Nephron progenitor cell (in vitro differentiated cells): ENCODE measurements at regions not wholly inside any gene's neighbourhood (a gene's known extent, or its start where the extent isn't known, plus 50 kb on each side); places are given as distances from the start of the nearest gene placed in this dataset.
A peak's percentile ranks its signal among the peaks of the same experiment; 100 is the strongest.
"Not testable (repeated sequence)": the region's sequence is repeated elsewhere in the genome, so short reads cannot be mapped to it uniquely, and the experiment has no call there.

Source experiments
- DNase-seq: peaks from one replicate; pipeline ENCODE4 v3.0.0; 2021
- H3K27ac Mint-ChIP-seq: 2 replicates; pipeline ENCODE4 v1.8.0; 2021; ENCODE audit warnings: mild to moderate bottlenecking, moderate library complexity, mixed read lengths
- H3K27me3 Mint-ChIP-seq: 2 replicates; pipeline ENCODE4 v1.8.0; 2021; ENCODE audit warnings: mild to moderate bottlenecking, low read depth, mixed read lengths; ENCODE audit not compliant: poor library complexity
- H3K36me3 Mint-ChIP-seq: 2 replicates; pipeline ENCODE4 v1.8.0; 2021; ENCODE audit warnings: low read depth, mixed read lengths
- H3K4me1 Mint-ChIP-seq: 2 replicates; pipeline ENCODE4 v1.8.0; 2021; ENCODE audit warnings: mixed read lengths
- H3K4me3 Mint-ChIP-seq: 2 replicates; pipeline ENCODE4 v1.8.0; 2021; ENCODE audit warnings: mild to moderate bottlenecking, moderate library complexity, mixed read lengths
- H3K9me3 Mint-ChIP-seq: 2 replicates; pipeline ENCODE4 v1.8.0; 2021; ENCODE audit warnings: mild to moderate bottlenecking, moderate library complexity, mixed read lengths
- TF ChIP-seq, protein P1 (sequence below): fragments of 200-600 bp; sonication (generic); IDR thresholded peaks from 2 replicates; pipeline ENCODE4 v1.5.0; 2021; ENCODE audit warnings: antibody characterized with exemption

DNA sequence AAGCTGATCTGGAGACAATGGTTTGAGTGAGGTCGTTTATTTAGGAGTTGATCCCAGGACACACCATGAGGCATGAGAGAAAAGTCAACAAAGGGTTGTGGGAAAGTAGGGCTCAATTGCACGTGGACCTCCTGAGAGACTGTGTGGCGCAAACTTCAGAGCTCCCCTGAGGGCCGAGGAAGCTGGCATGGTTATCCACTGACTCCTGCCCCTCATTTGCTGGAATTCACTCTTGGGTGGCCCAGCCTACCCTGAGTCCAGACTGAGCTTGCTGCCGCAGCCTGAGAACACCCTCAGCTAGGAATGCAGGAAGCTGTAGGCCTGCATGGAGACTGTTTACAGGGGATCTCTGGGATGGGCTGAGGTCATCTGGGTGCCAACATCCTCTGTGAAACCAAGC, 301.0 kb downstream of the RWDD3 start:
- TF ChIP-seq, protein P1, sequence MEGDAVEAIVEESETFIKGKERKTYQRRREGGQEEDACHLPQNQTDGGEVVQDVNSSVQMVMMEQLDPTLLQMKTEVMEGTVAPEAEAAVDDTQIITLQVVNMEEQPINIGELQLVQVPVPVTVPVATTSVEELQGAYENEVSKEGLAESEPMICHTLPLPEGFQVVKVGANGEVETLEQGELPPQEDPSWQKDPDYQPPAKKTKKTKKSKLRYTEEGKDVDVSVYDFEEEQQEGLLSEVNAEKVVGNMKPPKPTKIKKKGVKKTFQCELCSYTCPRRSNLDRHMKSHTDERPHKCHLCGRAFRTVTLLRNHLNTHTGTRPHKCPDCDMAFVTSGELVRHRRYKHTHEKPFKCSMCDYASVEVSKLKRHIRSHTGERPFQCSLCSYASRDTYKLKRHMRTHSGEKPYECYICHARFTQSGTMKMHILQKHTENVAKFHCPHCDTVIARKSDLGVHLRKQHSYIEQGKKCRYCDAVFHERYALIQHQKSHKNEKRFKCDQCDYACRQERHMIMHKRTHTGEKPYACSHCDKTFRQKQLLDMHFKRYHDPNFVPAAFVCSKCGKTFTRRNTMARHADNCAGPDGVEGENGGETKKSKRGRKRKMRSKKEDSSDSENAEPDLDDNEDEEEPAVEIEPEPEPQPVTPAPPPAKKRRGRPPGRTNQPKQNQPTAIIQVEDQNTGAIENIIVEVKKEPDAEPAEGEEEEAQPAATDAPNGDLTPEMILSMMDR, result no peak
- no peak for DNase-seq
- H3K4me1 Mint-ChIP-seq, result peaks cover 11% of the 10 kb centered on the region
- no peaks in the 10 kb centered on the region for H3K9me3 Mint-ChIP-seq
- peak overlapping the region; percentile 4 for H3K27ac Mint-ChIP-seq
- H3K36me3 Mint-ChIP-seq, result no peaks in the 10 kb centered on the region
- H3K27me3 Mint-ChIP-seq, result peaks cover 2% of the 10 kb centered on the region
- H3K4me3 Mint-ChIP-seq, result no peak overlapping the region

DNA sequence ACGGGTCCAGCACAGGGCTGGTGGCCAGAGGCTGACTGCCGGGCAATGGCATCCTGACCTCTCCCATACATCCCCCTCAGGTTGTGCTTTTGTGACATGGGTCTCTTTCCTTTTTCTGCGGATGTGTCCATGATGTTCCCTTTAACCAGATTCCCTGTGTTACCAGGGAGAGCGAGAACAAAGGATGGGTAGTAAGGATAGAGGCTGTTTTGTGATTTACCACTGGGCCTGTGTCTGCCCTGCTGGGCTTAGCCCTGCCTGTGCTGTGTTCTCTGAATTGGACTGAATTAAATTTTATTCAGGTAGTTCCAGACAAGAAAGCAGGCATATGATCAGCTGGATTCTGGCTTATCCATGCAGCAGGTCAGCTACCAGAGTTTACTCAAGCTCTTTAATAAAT, 301.6 kb downstream of the RWDD3 start:
- H3K4me3 Mint-ChIP-seq, result no peak overlapping the region
- H3K27ac Mint-ChIP-seq, result no peak overlapping the region
- TF ChIP-seq, protein P1, result no peak
- DNase-seq, result no peak
- H3K36me3 Mint-ChIP-seq, result no peaks in the 10 kb centered on the region
- peaks cover 6% of the 10 kb centered on the region for H3K27me3 Mint-ChIP-seq
- no peaks in the 10 kb centered on the region for H3K9me3 Mint-ChIP-seq
- peaks cover 11% of the 10 kb centered on the region for H3K4me1 Mint-ChIP-seq

DNA sequence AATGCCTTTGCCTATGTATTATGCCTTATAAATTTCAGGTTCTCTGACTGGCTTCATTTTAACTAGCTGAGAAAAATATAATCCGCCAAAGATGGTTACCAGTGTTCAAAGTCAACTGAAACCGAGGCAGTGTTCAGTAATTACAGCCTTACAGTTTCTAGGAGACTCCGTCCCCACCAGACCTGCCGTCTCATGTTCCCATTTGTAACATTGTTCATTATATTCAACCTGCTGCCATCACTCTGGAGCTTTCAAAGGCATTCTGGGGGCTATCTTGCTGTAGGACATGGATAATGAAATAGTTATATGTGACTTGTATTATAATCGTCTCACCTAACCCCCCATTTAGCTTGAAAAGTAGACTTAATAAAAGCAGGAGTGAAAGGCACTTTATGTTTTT, 302.5 kb downstream of the RWDD3 start:
- peaks cover 6% of the 10 kb centered on the region for H3K27me3 Mint-ChIP-seq
- H3K9me3 Mint-ChIP-seq, result no peaks in the 10 kb centered on the region
- DNase-seq, result no peak
- peaks cover 11% of the 10 kb centered on the region for H3K4me1 Mint-ChIP-seq
- H3K36me3 Mint-ChIP-seq, result no peaks in the 10 kb centered on the region
- TF ChIP-seq, protein P1, result no peak
- no peak overlapping the region for H3K4me3 Mint-ChIP-seq
- H3K27ac Mint-ChIP-seq, result peak overlapping the region; percentile 36

DNA sequence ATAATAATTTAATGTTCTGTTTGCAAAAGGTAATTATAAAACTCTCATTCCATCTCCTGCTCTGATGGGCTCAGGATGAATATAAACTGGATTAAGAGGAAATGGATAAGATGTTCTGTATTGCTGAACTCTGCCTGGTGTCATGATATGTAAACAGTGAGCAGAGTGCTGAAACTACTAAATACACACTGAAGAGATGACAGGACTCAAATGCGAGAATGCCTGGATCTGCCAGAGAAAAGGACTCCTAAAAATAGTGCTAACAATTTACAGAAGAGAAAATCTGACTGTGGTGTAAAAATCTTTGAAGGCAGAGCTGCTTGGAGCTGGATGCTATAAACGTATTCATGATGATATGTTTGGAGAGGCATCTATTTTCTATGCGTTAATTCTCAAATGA, 303.2 kb downstream of the RWDD3 start:
- no peak overlapping the region for H3K4me3 Mint-ChIP-seq
- no peak for DNase-seq
- H3K36me3 Mint-ChIP-seq, result no peaks in the 10 kb centered on the region
- peaks cover 6% of the 10 kb centered on the region for H3K27me3 Mint-ChIP-seq
- peaks cover 11% of the 10 kb centered on the region for H3K4me1 Mint-ChIP-seq
- no peak overlapping the region for H3K27ac Mint-ChIP-seq
- H3K9me3 Mint-ChIP-seq, result no peaks in the 10 kb centered on the region
- TF ChIP-seq, protein P1, result no peak

DNA sequence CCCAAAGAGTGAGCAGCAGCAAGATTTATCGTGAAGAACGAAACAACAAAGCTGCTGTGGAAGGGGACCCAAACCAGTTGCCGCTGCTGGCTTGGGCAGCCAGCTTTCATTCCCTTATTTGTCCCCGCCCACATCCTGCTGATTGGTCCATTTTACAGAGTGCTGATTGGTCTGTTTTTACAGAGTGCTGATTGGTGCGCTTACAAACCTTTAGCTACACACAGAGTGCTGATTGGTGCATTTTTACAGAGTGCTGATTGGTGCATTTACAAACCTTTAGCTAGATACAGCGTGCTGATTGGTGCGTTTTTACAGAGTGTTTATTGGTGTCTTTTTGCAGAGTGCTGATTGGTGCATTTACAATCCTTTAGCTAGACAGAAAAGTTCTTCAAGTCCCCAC, 304.2 kb downstream of the RWDD3 start:
- not testable (repeated sequence) for H3K4me3 Mint-ChIP-seq, H3K36me3 Mint-ChIP-seq, H3K27ac Mint-ChIP-seq, H3K27me3 Mint-ChIP-seq, DNase-seq, H3K9me3 Mint-ChIP-seq
- peaks cover 11% of the 10 kb centered on the region for H3K4me1 Mint-ChIP-seq

DNA sequence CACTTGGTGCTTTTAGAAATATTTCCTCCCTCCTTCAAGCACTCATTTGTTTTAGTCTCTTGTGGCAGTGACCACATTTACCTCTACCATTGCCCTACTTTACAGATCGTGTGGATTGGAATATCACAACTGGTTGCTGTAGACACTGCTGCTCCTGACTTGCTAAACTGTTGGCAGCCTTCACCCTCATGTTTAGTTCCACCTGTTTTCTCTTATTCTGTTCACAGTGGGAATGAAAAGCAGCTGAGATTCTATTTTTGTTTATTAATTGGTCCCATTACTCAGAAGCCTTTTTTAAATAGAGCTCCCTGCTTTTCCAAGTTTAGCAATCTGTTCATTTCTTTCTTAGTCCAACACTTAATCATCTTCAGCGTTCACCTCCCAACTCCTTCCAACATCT, 308.9 kb downstream of the RWDD3 start:
- H3K4me3 Mint-ChIP-seq, result no peak overlapping the region
- DNase-seq, result no peak
- no peaks in the 10 kb centered on the region for H3K4me1 Mint-ChIP-seq
- no peaks in the 10 kb centered on the region for H3K36me3 Mint-ChIP-seq
- H3K27me3 Mint-ChIP-seq, result peaks cover 3% of the 10 kb centered on the region
- no peaks in the 10 kb centered on the region for H3K9me3 Mint-ChIP-seq
- TF ChIP-seq, protein P1, result no peak
- no peak overlapping the region for H3K27ac Mint-ChIP-seq
